Keratinocyte (primary cell): ENCODE measurements at regions not wholly inside any gene's neighbourhood (a gene's known extent, or its start where the extent isn't known, plus 50 kb on each side); places are given as distances from the start of the nearest gene placed in this dataset.

Experiments used
- EZH2 ChIP-seq: IDR thresholded peaks from one replicate; pipeline ENCODE4 v1.6.1; 2012; ENCODE audit warnings: inconsistent platforms, mild to moderate bottlenecking, low read length, moderate library complexity
- TF ChIP-seq, protein P1 (sequence below), 3 experiments: IDR thresholded peaks in 1 of 3; conservative IDR thresholded peaks in 1 of 3; optimal IDR thresholded peaks in 1 of 3; 2 replicates in 2 of 3; 3 replicates in 1 of 3; pipeline versions ENCODE3 to v1.5.1; 2011; ENCODE audit warnings: low read length in 3 of 3, mild to moderate bottlenecking in 3 of 3, moderate library complexity in 2 of 3, control low read depth in 1 of 3, inconsistent platforms in 1 of 3; ENCODE audit not compliant: insufficient read depth in 2 of 3; ENCODE audit errors: extremely low read depth in 1 of 3

DNA sequence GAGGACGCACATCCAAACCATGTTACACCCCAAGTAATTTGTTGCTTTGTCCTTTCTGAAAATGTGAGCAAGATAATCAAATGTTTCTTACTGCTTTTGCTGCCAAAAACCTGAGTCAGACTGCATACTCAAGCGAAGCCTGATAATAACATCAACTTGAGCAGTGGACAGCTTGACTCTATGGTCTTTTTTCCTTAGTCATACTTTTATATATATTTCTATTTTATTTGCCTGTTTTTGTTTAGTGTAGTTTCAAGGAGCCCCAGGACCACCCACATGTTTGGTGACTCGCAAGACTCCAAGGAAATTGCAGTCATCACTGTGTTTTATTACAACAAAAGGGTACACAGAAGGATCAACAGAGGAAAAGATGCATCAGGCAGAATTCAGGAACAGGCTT, 688.4 kb upstream of the PIK3C3 start:
- TF ChIP-seq, protein P1, sequence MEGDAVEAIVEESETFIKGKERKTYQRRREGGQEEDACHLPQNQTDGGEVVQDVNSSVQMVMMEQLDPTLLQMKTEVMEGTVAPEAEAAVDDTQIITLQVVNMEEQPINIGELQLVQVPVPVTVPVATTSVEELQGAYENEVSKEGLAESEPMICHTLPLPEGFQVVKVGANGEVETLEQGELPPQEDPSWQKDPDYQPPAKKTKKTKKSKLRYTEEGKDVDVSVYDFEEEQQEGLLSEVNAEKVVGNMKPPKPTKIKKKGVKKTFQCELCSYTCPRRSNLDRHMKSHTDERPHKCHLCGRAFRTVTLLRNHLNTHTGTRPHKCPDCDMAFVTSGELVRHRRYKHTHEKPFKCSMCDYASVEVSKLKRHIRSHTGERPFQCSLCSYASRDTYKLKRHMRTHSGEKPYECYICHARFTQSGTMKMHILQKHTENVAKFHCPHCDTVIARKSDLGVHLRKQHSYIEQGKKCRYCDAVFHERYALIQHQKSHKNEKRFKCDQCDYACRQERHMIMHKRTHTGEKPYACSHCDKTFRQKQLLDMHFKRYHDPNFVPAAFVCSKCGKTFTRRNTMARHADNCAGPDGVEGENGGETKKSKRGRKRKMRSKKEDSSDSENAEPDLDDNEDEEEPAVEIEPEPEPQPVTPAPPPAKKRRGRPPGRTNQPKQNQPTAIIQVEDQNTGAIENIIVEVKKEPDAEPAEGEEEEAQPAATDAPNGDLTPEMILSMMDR (optimal IDR thresholded peaks at IDR 0.05 in 1 of 3, IDR thresholded peaks at IDR 0.05 in 1 of 3, conservative IDR thresholded peaks at IDR 0.05 in 1 of 3; ENCODE audit: extremely low read depth in 1 of 3, insufficient read depth in 2 of 3, low read length in 3 of 3) = no peak
- TF ChIP-seq EZH2 = no peak
